Stomach smooth muscle (tissue), 2 donors: ENCODE measurements at regions not wholly inside any gene's neighbourhood (a gene's known extent, or its start where the extent isn't known, plus 50 kb on each side); places are given as distances from the start of the nearest gene placed in this dataset.

Experiments used
- H3K27ac ChIP-seq: one replicate; pipeline ENCODE4 v1.7.0; 2013; ENCODE audit warnings: mild to moderate bottlenecking, low read length, inconsistent platforms
- H3K27me3 ChIP-seq, 2 donors: one replicate each; pipeline ENCODE4 v1.7.0; 2013; ENCODE audit warnings: low read length in 2 of 2; ENCODE audit not compliant: insufficient read depth in 2 of 2, control insufficient read depth in 1 of 2
- H3K36me3 ChIP-seq, 2 donors: one replicate each; pipeline ENCODE4 v1.7.0; 2013; ENCODE audit warnings: low read length in 2 of 2; ENCODE audit not compliant: control insufficient read depth in 2 of 2, insufficient read depth in 2 of 2
- H3K4me1 ChIP-seq: one replicate; pipeline ENCODE4 v1.7.0; 2013; ENCODE audit warnings: low read length; ENCODE audit not compliant: control insufficient read depth, insufficient read depth
- H3K4me3 ChIP-seq, 2 donors: one replicate each; pipeline ENCODE4 v1.7.0; 2013; ENCODE audit warnings: low read length in 2 of 2
- H3K9ac ChIP-seq, 2 donors: one replicate each; pipeline ENCODE4 v1.7.0; 2013; ENCODE audit warnings: low read length in 2 of 2, mild to moderate bottlenecking in 1 of 2
- H3K9me3 ChIP-seq, 2 donors: one replicate each; pipeline ENCODE4 v1.7.0; 2013; ENCODE audit warnings: low read length in 2 of 2; ENCODE audit not compliant: control insufficient read depth in 2 of 2
- donor health status: healthy.
- donor health status: Pancreatic carcinoma.

DNA sequence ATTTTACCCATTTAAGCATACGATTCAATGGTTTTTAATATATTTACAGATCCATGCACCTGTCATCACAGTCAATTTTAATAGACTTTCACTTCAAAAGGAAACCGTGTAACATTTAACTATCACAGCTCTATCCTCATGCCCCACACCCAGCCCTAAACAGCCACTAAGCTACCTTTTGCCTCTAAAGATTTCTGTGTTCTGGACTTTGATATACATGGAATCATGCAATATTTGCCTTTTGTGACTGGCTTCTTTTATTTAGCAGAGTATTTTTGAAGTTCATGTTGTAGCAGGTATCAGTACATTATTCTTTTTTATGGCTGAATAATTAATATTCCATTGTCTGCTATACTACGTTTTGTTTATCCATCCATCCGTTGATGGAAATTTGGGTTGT, 50.3 kb upstream of the STX16 start:
- Histone ChIP-seq H3K27me3 (peaks cover 0 to 4% of the 10 kb centered on the region in 2 donors), H3K27ac (no peak overlapping the region), H3K9me3 (peaks cover 0 to 3% of the 10 kb centered on the region in 2 donors), H3K4me1 (peaks cover 29% of the 10 kb centered on the region), H3K36me3 (no peaks in the 10 kb centered on the region), H3K9ac (no peak overlapping the region), H3K4me3 (no peak overlapping the region)

DNA sequence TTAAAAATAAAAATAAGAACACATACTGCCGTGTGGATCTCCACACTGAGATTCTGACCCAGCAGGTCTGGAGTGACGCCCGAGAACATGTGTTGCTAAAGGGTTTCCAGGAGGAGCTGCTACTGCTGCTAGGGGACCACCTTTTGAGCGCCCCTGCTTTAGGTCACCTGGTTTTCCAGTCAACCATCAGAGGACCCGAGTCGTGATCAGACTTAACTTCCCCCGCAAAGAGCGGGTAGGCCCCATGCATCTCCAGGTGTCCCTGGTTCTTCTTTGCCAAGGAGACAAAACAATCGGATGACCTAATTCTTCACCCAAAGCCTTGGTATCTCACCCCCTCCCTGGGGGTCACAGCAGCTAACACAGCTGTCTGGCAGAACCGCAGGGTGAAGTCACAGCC, 51.1 kb upstream of the STX16 start:
- Histone ChIP-seq H3K9me3 (peaks cover 0 to 3% of the 10 kb centered on the region in 2 donors), H3K9ac (no peak overlapping the region), H3K36me3 (no peaks in the 10 kb centered on the region), H3K4me3 (no peak overlapping the region), H3K4me1 (peaks cover 29% of the 10 kb centered on the region), H3K27ac (no peak overlapping the region), H3K27me3 (no peaks in the 10 kb centered on the region)

DNA sequence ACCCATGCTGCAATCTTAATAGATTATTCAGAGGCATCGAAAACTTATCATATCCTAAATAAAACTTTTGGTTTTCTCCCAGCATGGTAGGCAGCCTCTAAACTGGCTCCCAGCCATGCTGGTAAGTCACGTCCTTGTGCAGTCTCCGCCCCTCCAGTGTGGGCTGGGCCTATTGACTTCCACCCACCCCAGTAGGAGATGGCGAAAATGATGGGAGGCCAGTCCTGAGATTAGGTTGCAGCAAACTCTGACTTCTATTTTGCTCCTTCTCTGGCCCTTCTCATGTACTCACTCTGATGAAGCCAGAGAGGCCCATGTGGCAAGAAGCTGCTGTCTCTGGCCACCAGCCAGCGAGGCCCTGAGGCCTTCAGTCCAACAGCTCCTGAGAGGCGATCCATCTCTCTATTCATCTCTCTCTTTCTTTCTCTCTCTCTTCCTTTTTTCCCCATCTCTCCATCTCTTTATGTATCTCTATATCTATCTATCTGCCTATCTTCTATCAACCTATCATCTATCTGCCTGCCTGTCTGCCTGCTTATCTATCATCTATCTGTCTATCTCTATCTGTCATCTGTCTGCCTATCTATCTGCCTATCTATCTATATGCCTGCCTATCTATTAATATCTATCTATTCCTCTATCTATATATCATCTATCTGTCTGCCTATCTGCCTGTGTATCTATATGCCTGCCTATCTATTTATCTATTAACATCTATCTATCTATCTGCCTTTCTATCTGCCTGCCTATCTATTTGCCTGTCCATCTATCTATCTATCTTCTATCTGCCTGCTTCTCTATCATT, 52.7 kb upstream of the STX16 start:
- H3K9me3 ChIP-seq, result peaks cover 0 to 3% of the 10 kb centered on the region in 2 donors

DNA sequence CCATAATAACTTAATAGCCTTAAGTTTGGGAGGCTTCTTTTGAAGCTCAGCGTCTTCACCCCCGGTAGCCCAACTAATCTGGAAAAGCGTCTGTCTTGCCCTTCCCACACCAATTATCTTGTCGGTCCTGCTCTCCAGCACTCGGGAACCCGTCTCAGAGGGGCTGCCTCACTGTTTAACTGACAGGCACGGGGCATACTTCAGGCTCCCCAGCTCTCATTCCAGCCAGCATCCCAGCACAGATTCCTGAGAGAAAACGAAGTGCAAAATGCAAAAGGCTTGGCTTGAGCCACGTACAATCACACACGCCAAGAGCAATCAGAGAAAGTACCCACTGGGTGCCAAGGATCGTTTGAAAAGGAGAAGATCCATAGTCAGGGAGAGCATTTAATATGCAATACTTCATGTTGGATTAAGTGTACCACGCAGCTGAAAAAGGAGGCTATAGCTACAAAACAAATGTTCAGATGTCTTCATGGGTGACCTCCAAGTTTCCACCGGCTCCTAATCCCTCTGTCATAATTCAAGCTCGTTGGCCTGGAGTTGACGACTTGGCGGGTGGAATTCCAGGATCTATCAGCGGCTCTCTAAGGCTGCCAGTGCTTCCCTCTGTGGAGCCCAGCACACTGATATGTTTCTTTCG, 53.7 kb upstream of the STX16 start:
- H3K9ac ChIP-seq, result peak overlapping the region in 1 of 2 donors; percentile 29

More for the DNA sequence above, 52.7 kb upstream of the STX16 start:
- Histone ChIP-seq H3K4me3 (peak overlapping the region in 1 of 2 donors; percentile 40), H3K9ac (no peak overlapping the region), H3K4me1 (peaks cover 30% of the 10 kb centered on the region), H3K27ac (peak overlapping the region; percentile 70), H3K36me3 (no peaks in the 10 kb centered on the region), H3K27me3 (no peaks in the 10 kb centered on the region)

DNA sequence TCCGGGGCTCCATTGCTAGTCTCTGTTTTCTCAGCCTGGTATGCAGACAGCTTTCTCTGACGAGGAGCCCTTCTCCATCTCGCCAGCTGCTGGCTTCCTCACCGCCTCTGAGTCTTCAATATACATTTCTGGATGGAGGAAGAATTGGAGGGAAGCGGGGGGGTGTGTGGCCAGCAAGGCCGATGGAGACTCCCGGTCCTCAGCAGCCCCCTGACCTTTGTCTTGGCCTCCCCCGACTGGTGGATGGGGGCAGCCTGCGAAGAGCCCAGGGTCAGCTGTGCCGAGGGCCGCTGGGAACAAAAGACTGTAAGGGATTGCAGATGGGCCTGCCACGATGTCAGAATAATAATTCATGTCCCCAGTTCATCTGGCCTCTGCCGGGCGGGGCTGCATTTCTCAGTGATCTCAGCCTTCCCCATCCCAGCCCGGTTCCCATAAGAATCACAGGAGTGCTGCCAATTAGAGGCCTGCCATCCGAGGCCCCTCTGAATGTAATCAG, 54.3 kb upstream of the STX16 start:
- Histone ChIP-seq H3K27me3 (no peaks in the 10 kb centered on the region), H3K9me3 (peaks cover 0 to 3% of the 10 kb centered on the region in 2 donors), H3K27ac (peak overlapping the region; percentile 70), H3K4me1 (peaks cover 30% of the 10 kb centered on the region), H3K9ac (peak overlapping the region in 1 of 2 donors; percentile 29), H3K36me3 (no peaks in the 10 kb centered on the region), H3K4me3 (peak overlapping the region; percentile 7 to 40)

More for the DNA sequence above, 53.7 kb upstream of the STX16 start:
- H3K27ac ChIP-seq, result peak overlapping the region; percentile 70
- no peaks in the 10 kb centered on the region for H3K36me3 ChIP-seq
- H3K4me1 ChIP-seq, result peaks cover 30% of the 10 kb centered on the region
- no peaks in the 10 kb centered on the region for H3K27me3 ChIP-seq
- peak overlapping the region; percentile 7 to 40 for H3K4me3 ChIP-seq
- H3K9me3 ChIP-seq, result peaks cover 0 to 3% of the 10 kb centered on the region in 2 donors

DNA sequence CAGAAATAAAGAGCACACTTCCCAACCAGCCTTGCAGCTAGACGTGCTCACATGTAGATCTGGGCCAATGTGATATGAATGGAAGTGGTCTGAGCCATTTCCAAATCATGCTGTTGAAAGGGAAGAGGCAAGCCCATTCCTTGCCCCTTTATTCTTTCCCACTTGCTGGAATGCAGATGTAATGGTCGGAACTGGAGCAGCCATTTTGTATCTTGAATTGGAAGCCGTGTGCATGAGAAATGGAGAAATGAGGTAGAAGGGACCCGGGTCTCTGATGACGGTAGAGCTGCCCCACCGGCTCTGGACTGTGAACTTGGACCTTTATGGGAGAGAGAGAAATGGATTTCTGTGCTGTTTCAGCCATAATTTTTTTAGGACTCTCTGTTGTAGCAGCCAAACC, 54.8 kb upstream of the STX16 start:
- peaks cover 0 to 3% of the 10 kb centered on the region in 2 donors for H3K9me3 ChIP-seq
- H3K27ac ChIP-seq, result peak overlapping the region; percentile 70
- H3K36me3 ChIP-seq, result no peaks in the 10 kb centered on the region
- peaks cover 30% of the 10 kb centered on the region for H3K4me1 ChIP-seq
- no peaks in the 10 kb centered on the region for H3K27me3 ChIP-seq
- no peak overlapping the region for H3K4me3 ChIP-seq
- no peak overlapping the region for H3K9ac ChIP-seq

DNA sequence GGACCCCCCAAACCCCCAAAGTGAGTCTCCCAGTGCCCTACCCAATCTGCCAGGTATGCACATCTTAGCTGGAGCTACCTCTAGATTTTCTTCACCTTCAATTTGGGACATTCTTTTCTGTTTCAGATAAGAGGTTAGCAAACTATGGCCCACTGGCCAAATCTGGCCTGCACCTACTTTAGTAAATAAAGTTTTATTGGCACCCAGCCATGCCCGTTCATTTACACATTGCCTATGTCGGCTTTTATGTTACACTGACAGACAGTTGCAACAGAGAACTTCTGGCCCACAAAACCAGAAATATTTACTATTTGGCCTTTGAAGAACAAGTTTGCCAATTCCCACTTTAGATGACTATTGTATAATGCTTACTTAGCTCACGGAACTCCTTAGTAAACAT, 55.9 kb upstream of the STX16 start:
- H3K4me3 ChIP-seq, result no peak overlapping the region
- no peak overlapping the region for H3K9ac ChIP-seq
- H3K36me3 ChIP-seq, result no peaks in the 10 kb centered on the region
- no peaks in the 10 kb centered on the region for H3K27me3 ChIP-seq
- no peak overlapping the region for H3K27ac ChIP-seq
- peaks cover 30% of the 10 kb centered on the region for H3K4me1 ChIP-seq
- H3K9me3 ChIP-seq, result peaks cover 0 to 3% of the 10 kb centered on the region in 2 donors

DNA sequence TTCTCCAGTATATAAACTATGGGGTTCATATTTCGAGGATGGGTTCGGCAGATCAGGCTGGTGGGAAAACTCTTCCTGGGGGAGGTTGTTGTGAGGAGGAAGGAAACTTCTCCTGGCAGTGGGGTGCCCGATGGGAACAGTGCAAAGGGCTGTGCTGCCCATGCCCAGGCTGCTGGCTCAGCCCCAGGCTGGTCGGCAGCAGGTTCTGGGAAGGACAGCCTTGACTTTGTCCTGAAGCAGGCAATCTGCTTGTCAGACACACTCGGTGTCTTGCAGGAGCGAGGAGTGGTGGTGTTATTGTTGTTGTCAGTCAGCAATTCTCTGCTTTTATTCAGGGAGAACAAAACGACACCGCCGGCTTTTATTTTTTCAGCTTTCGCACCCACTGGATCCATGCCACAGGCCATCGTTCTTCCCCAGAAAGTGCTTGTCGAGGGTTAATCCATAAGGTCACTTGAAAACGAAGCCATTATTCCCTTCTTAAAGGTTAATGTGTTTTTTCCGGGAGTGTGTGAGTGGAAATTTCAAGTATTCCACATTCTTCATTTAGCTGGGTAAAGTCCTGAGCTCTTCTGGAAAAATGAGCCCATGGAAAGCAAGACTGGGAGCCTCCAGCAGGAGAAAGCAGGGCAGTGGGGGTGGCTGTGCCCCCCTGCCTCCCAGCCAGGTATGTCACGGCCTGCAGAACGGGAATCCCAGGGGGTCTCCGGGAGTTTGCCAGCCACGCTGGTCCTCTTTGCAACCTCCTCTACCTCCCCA, 57.0 kb upstream of the STX16 start:
- peak overlapping the region; percentile 15 to 33 for H3K4me3 ChIP-seq
- no peak overlapping the region for H3K27ac ChIP-seq

DNA sequence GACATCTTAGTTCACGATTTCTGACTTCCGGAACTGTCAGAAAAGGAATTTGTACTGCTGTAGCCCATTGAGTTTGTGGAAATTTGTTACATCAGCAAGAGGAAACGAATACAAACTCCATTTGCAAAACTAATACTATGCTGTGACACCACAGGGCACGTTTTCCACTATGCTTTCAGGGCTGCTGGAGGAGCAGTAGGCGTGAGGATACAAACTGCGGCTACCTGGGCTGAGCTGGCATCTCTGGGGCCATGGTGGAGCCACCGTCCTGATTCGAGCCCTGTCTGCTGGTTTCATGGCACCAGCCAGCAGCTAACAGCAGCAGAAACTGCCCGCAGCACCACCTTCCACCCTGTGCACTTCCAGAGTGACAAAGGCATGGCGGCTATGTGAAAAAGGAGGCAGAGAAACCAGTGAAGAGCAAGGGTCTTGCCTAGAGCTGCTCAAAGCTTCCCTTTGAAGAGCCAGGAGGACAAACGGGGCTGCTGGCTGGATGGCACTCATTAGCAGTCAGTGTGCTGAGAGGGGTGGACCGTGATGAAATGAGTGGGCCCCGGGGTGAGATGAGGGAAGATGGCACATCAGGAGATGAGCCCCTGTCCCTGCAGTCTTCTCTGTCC, 58.9 kb upstream of the STX16 start:
- no peaks in the 10 kb centered on the region for H3K27me3 ChIP-seq
- H3K9ac ChIP-seq, result no peak overlapping the region
- H3K9me3 ChIP-seq, result peaks cover 0 to 3% of the 10 kb centered on the region in 2 donors
- peaks cover 18% of the 10 kb centered on the region for H3K4me1 ChIP-seq
- H3K36me3 ChIP-seq, result no peaks in the 10 kb centered on the region
- H3K4me3 ChIP-seq, result no peak overlapping the region
- no peak overlapping the region for H3K27ac ChIP-seq

More for the DNA sequence above, 57.0 kb upstream of the STX16 start:
- Histone ChIP-seq H3K36me3 (no peaks in the 10 kb centered on the region), H3K27me3 (no peaks in the 10 kb centered on the region), H3K9me3 (peaks cover 0 to 3% of the 10 kb centered on the region in 2 donors), H3K4me1 (peaks cover 30% of the 10 kb centered on the region), H3K9ac (no peak overlapping the region)
